GM13976 (cell line): ENCODE measurements at regions not wholly inside any gene's neighbourhood (a gene's known extent, or its start where the extent isn't known, plus 50 kb on each side); places are given as distances from the start of the nearest gene placed in this dataset.

Experiments
- DNase-seq: peaks from one replicate; pipeline ENCODE4 v3.0.0; 2012; ENCODE audit warnings: low spot score
- CTCF ChIP-seq: IDR thresholded peaks from 2 replicates; pipeline ENCODE4 v1.5.1; 2012; ENCODE audit warnings: borderline replicate concordance, mild to moderate bottlenecking; ENCODE audit not compliant: insufficient read depth; ENCODE audit errors: extremely low read depth, missing control alignments, control extremely low read depth
- in situ Hi-C: fragments of 300-500 bp; cut with MboI; formaldehyde crosslinking; loops from one replicate; pipeline ENCODE4 v1.12.0; 2022; ENCODE audit warnings: low sequenced_read_pairs, mixed read lengths, inconsistent platforms; ENCODE audit not compliant: unreplicated experiment

- in situ Hi-C loops = no loop called here
- no peak for DNase-seq
- no peak for TF ChIP-seq CTCF
These were observed 53.4 kb downstream of the RPLP1 start for GRCh38 chr15:69505956-69506556.

GRCh38 chr15:69508659-69509058 lies 56.0 kb downstream of the RPLP1 start:
- no peak for TF ChIP-seq CTCF
- no peak for DNase-seq
- in situ Hi-C loops = no loop called here

- no peak for DNase-seq
- no peak for TF ChIP-seq CTCF
- in situ Hi-C loops = no loop called here
These were observed 56.5 kb downstream of the RPLP1 start for GRCh38 chr15:69509131-69509530.

GRCh38 chr15:69510556-69510955 lies 57.9 kb downstream of the RPLP1 start:
- TF ChIP-seq CTCF = no peak
- in situ Hi-C loops = no loop called here
- no peak for DNase-seq

GRCh38 chr15:69511015-69511414 lies 58.4 kb downstream of the RPLP1 start:
- in situ Hi-C loops = no loop called here
- TF ChIP-seq CTCF = no peak
- DNase-seq = no peak

- TF ChIP-seq CTCF = no peak
- DNase-seq = no peak
- in situ Hi-C loops = no loop called here
These were observed 59.2 kb downstream of the RPLP1 start for GRCh38 chr15:69511716-69512340.
